Stomach (tissue), 4 donors: ENCODE measurements at regions not wholly inside any gene's neighbourhood (a gene's known extent, or its start where the extent isn't known, plus 50 kb on each side); places are given as distances from the start of the nearest gene placed in this dataset.

Experiments
- CTCF ChIP-seq, 7 experiments: fragments of 450-650 bp in 4 of 7; fragments of 200-600 bp in 3 of 7; sonication (generic) in 3 of 7; IDR thresholded peaks; one replicate each; pipeline ENCODE4 v1.5.1; 2016 to 2019; ENCODE audit warnings: antibody characterized with exemption in 7 of 7, control low read depth in 2 of 7, mild to moderate bottlenecking in 1 of 7
- EP300 ChIP-seq: sonication (generic); formaldehyde crosslinking; IDR thresholded peaks from one replicate; pipeline ENCODE4 v1.6.1; 2017; ENCODE audit warnings: antibody characterized with exemption
- POLR2A ChIP-seq, 4 donors: fragments of 450-650 bp; IDR thresholded peaks; one replicate each; pipeline ENCODE4 v1.6.1; 2016; ENCODE audit warnings: antibody characterized with exemption in 4 of 4, control low read depth in 2 of 4, mild to moderate bottlenecking in 1 of 4, moderate library complexity in 1 of 4
- POLR2AphosphoS5 ChIP-seq, 3 donors: sonication (generic); formaldehyde crosslinking; IDR thresholded peaks; one replicate each; pipeline ENCODE4 v1.6.1; 2016; ENCODE audit warnings: antibody characterized with exemption in 3 of 3

- TF ChIP-seq CTCF (IDR thresholded peaks at IDR 0.05) (no peak), POLR2A (IDR thresholded peaks at IDR 0.05) (no peak), POLR2AphosphoS5 (IDR thresholded peaks at IDR 0.05) (no peak), EP300 (no peak)
Measured at GRCh38 chr17:72446525-72447250, 325.9 kb downstream of the SOX9 start.
